ENCODE measurements at regions not wholly inside any gene's neighbourhood (a gene's known extent, or its start where the extent isn't known, plus 50 kb on each side); places are given as distances from the start of the nearest gene placed in this dataset.
"Not testable (repeated sequence)": the region's sequence is repeated elsewhere in the genome, so short reads cannot be mapped to it uniquely, and the experiment has no call there.

DNA sequence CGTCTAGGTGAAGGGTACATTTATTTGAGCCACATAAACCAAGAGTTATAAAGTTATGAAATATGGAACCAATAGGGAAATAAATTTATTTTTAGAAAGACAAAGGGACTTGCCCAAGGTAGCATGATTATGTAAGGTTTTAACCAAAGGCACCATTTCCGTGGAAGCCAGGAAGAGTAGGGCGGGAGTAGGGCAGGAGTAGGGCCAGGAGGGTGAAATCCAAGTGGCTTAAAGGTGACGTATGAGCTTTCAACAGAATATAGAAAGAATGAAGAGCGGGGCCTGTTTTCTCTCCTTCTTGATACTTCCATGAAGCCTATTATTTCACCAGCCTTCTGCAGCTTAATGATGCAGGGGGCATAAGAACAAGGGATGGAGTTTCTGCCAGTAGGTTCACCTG is 91.7 kb upstream of the PNPLA4 start:
- DNase-seq, result no peak

DNA sequence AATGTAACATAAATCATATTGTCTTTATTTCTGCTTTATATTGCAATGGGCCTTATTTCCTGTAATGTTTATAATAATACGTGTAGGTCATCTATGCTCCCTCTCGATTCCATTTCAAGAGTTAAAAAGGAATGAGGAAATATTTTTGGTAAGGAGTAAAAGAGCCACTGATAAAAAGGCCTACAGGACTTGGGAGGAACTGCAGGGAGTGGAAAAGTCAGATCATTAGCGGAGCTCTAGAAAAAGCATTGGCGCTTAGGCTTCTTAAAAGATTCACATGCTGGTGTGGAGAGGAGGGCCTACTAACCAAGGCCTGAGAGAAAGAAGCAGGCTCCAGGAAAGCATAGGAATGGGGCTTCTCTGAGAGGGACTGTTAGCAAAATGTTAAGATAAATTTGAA is 82.9 kb upstream of the PNPLA4 start:
- DNase-seq, result no peak

DNA sequence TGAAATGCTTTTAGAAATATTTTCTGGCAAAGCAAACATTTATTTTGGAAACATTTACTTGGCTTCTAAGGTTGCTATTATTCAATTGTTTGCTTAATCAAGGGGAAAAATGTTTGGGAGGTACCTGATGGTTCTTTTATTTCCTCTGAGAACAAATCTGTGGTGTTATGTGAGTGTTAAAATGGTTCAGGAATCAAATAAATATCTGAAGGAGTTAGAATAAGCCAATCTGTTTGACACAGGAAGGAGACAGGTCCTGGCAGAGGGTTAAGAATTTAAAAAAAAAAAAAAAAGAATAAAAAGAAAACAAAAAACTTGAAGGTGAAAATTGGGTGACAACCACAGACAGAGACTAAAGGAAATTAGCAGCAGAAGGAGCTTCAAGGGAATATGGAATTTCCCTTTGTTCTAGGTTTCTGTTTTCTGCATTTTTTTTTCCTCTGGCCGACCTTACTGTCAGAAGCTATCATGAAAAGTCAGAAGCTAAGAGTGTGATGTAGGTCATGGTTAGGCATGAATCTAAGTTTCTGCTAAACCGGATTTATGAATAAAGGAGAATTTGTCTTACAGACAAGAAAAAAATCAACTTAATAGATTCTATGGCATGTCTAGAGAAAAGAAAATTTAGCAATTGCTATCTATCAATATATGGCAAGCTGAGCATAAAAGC is 78.6 kb upstream of the PNPLA4 start:
- no peak for DNase-seq

DNA sequence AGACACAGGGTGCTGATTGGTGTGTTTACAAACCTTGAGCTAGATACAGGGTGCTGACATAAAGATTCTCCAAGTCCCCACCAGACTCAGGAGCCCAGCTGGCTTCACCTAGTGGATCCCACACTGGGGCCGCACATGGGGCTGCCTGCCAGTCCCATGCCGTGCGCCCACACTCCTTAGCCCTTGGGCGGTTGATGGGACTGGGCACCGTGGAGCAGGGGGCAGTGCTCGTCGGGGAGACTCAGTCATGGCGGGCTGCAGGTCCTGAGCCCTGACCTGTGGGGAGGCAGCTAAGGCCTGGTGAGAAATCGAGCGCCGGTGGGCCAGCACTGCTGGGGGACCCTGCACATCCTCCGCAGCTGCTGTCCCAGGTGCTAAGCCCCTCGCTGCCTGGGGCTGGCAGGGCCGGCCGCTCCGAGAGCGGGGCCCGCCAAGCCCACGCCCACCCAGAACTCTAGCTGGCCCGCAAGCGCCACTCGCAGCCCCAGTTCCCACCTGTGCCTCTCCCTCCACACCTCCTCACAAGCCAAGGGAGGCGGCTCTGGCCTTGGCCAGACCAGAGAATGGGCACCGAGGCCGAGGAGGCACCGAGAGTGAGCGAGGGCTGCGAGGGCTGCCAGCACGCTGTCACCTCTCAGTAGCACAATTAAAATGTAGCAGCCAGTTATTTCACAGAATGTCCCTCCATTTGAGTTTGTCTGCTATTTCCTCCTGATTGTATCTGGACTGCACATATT is 76.1 kb upstream of the PNPLA4 start:
- DNase-seq, result no peak

DNA sequence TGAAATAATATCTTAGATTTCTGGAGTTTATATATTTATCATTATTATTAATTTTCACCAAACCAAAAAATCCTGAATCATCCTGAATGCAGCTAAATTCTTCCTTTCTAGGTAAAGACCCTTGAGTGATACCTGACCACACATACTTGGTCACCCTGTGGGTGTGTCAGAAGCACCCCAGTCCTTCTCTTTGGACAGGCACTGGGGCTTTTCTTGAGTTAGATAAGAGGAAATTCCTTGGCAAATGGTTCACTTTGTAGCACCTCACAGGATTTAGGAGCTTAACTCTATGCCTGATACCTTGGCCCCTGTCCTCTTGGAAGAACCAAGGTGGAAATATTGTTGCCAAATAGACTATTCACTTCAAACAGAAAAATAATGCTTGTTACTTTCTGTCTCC is 69.6 kb upstream of the PNPLA4 start:
- DNase-seq, result no peak

DNA sequence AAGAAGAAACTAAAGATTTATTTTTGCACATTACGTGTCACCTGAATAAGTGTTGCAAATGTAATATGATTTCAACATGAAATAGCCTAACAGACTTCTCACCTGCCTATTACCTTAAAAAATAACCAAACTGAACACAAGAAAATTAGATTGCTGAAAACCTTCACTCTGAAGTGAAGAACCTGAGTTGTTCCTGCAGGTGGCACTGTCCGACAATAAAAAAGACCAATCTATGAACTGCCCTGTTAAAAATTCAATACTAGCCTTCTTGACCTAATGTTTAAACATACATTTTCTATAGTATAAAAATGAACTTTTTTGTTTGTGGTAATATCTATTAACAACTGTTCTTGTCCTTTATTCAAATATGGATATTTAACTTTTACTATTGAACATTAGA is 69.2 kb upstream of the PNPLA4 start:
- DNase-seq, result peak; percentile 2

DNA sequence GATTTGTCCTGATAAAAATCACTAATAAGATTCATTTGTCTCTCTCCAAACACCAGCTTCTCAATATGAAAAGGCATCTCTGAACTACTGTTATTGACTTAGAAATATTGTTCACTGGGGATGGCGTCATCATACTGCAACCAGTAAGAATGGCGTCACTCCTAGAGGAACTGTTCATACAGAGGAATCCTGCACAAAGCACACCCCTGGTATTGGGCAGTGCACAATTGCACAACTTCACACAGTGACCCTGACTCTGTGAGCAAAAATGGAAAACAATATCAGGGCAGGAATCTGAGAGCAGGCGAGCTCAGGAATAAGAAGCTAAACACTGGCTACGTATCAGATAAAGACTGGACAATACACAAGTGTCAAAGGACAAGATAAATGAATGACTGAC is 66.7 kb upstream of the PNPLA4 start:
- no peak for DNase-seq

DNA sequence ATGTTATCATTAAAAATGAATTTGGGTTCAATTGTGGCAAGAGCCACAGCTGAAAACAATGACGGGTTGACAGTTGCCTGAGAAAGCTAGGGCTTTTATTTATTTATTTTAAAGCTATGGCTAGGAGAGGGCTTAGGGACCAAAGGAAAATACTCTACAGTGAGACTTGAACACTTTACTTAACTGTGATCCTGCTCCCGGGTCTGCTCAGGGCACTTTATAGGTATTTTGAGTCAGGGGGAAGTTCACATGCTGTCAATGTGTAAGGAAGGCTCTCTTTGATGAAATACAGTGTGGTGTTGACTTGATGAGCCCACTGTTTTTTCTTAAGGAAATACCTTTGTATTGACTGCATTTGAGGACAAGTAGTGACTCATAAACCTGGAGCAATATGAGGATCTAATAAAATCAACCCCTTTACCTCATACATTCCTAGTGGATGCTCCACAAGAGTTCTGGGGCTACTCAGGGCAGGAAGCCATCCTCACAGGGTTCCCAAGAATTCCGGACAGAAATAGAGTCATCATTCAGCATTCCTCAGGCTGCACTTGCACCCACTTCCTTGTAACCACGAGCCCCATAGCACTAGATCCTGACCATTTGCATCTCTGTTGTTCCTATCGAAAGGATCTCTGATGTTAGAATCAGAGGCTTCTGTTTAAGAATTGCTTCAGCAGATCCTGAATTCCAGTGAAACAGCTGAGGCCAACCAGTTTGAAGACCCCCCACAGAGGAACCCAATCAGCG is 61.0 kb upstream of the PNPLA4 start:
- not testable (repeated sequence) for DNase-seq

DNA sequence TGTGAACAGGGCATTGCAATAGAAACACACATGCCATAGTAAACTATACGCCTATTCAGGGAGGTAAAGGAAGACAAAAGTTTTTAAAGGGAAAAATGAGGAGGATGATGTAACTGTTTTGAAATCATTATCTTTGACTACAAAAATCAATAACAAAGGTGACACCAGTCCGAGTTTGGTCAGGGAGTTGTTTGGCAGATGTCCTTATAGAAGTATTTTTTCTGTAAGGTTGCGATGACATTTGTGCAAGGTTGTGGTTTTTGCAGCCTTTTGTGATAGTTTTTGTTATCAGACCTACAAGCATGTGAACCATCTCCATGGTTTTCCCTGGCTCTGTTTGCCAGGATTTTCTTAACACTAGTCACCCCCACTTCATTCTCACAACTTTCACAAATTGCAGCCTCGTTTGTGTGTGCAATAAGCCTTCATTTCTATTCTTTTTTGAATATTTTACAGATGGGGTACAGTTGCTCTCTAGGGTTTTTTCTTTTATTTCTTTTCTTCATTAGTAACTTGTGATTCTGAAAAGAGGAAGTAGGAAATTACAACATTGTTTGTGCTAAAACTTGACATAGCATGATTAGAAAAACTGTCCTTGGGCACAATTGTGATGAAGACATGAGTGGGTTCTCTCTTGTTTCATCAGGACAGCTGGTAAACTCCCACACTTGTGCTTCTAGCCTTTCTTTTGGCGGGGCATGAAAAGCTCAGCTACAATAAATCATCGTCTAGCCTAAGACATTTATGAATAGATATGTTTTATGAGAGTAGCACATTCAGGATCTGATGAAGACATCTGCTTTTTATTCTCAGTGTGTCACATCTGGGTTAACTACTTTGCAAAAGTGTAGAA is 60.2 kb upstream of the PNPLA4 start:
- DNase-seq, result no peak

DNA sequence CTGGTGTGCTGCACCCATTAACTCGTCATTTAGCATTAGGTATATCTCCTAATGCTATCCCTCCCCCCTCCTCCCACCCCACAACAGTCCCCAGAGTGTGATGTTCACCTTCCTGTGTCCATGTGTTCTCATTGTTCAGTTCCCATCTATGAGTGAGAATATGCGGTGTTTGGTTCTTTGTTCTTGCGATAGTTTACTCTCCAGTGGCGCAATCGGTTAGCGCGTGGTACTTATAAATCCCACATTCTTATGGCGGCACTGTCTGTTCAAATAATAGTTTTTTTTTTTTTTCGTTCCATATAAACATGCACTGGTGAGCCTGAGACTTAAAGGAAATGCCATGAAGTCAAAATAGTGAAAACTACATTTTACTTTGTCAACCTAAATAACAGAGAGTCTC is 59.5 kb upstream of the PNPLA4 start:
- DNase-seq, result not testable (repeated sequence)

DNA sequence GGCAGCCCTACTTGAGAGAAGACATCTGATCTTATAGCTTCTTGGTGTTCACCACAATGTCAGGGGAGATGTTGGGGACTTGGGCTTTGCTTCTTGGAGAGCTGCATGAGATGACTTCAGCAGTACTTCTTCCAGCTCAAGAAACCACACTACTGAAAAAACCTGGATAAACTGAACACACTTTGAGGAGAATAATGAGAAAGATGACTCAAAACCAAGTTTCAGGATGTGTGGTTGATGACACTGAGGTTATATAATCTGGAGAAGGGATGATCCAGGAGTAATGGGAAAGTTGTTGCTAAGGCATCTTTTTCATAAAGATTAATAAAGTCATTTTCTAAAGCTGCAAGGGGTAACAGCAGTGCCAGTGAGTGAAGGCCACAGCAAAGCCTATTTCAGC is 58.4 kb upstream of the PNPLA4 start:
- no peak for DNase-seq

DNA sequence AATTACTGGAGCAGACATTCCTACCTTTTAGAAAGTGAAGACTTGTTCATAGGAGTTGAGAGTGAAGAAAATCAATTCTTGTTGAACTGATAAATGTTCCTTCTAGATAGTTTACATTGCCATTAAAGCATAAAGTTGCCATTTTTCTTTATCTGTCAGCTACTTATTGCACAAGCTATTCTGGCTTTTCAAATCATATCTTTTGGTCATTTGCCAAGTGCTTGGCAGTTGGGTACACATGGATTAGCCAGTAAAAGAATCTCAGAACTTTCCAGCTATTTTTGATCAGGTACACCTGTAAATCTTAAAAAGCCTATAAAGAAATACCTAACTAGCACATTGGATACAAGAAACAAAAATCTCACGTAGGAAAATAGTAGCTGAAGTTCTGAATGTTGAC is 56.4 kb upstream of the PNPLA4 start:
- no peak for DNase-seq

Data from COR-L47 (cell line).